Right lobe of liver (tissue), 4 donors: ENCODE measurements at regions not wholly inside any gene's neighbourhood (a gene's known extent, or its start where the extent isn't known, plus 50 kb on each side); places are given as distances from the start of the nearest gene placed in this dataset.

Source experiments
- CTCF ChIP-seq, 4 donors: fragments of 200-600 bp in 3 of 4; fragments of 450-650 bp in 1 of 4; IDR thresholded peaks; one replicate each; pipeline versions ENCODE4 v1.5.1 to v1.8.0; 2016 to 2022; ENCODE audit warnings: antibody characterized with exemption in 4 of 4, mild to moderate bottlenecking in 2 of 4
- POLR2A ChIP-seq: fragments of 450-650 bp; IDR thresholded peaks from one replicate; pipeline ENCODE4 v1.6.1; 2017; ENCODE audit warnings: antibody characterized with exemption, mild to moderate bottlenecking
- donor health status: DM: no; HTN: no; CAD: no.
- donor health status: DM: no; HTN: no; CAD: no.
- donor health status: DM: no; HTN: yes; CAD: no.

DNA sequence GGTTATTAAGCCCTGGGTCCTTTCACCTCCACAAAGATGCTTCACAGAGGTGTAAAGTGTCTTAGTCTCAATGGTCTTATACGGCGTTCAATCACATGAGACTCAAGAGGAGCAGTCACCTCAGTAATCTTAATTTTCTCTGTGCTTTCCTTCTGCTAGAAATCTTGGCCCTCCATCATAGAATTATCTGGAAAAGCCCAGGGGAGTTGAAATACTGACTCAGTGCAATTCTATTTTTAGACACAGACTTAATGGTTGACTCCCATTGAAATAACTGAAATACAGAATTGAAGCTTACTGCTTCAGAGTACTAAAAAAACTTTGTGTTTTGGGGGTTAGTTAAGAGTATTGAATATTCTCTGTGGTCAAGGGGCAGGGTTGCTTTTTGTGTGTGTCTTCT, 94.5 kb upstream of the IL15 start:
- TF ChIP-seq CTCF (IDR thresholded peaks at IDR 0.05) (no peak), POLR2A (no peak)
